GM18867 (cell line): ENCODE measurements at regions not wholly inside any gene's neighbourhood (a gene's known extent, or its start where the extent isn't known, plus 50 kb on each side); places are given as distances from the start of the nearest gene placed in this dataset.
A peak's percentile ranks its signal among the peaks of the same experiment; 100 is the strongest.

Experiments
- ATAC-seq: cut with Tn5 transposase; IDR thresholded peaks from one replicate; pipeline ENCODE4 v1.9.1; 2021; ENCODE audit warnings: mild to moderate bottlenecking, moderate library complexity; ENCODE audit not compliant: unreplicated experiment

DNA sequence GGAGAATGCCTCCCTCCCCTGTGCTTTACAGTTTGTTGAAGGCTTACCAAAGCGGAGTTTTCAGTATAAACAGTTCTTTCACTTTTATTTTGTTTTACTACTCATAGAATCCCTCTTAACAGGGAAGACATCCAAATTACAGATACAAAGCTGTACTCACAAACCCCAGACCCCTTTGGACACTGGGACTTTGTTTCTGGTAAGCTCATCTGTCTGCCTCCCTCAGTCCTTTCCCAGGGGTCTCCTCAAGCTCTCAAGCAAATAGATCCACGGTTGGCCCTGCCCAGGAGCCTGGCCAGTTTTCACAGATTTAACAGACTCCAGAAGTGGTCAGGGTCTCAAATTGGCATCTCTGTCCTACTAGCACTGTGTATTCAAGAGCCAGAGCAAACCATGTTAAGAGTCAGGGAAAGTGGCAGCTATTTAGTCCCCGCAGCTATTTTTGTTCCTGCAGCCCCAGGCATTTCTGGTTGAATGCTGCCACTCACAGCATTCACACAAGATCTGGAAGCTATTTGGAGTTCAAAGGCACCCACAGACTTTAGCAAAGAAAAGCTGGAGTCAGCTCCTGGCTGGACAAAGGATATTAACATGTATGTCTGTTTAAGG is 54.2 kb downstream of the TMEM100 start:
- ATAC-seq = no peak

DNA sequence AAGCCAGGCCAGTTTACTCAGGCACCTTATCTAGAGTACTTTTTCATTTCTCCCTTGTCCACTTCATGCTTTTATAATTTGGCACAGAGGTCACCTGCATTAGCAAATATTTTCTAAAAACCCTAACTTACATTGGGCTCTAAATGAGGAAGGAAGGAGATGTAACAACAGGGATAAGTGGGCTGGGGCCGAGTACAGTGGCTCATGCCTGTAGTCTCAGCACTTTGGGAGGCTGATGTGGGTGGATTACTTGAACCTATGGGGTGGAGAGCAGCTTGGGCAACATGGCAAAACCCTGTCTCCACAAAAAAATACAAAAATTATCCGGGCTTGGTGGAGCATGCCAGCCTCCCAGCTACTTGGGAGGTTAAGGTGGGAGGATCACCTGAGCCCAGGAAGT is 55.9 kb downstream of the TMEM100 start:
- no peak for ATAC-seq

- ATAC-seq = peak; percentile 94
Observed at GRCh38 chr17:55664287-55664686, 58.4 kb downstream of the TMEM100 start.

DNA sequence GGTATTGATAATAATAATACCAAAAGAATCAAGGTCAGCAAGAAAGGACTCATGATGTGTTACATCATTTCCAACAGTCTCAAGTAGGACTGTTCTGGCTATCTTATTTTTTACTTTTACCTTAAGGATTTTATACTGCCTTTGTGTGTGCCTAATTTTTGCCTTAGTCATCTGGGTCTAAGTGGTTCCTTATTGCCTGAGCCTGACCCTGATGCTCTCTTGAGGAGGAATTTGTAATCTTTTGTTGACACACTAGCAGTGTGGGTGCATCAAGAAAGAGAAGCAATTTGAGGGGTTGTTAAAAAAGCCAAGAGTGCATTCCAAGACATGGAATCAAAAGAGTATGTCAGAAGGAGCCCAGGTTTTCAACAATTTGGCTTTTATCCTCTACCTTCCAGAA is 59.3 kb downstream of the TMEM100 start:
- no peak for ATAC-seq

- no peak for ATAC-seq
Observed at GRCh38 chr17:55661963-55662834, 60.5 kb downstream of the TMEM100 start.

- ATAC-seq = no peak
Observed at GRCh38 chr17:55661256-55661758, 61.4 kb downstream of the TMEM100 start.

GRCh38 chr17:55660178-55660886 is 62.3 kb downstream of the TMEM100 start:
- no peak for ATAC-seq

- ATAC-seq = no peak
Observed at GRCh38 chr17:55659661-55660060, 63.0 kb downstream of the TMEM100 start.

DNA sequence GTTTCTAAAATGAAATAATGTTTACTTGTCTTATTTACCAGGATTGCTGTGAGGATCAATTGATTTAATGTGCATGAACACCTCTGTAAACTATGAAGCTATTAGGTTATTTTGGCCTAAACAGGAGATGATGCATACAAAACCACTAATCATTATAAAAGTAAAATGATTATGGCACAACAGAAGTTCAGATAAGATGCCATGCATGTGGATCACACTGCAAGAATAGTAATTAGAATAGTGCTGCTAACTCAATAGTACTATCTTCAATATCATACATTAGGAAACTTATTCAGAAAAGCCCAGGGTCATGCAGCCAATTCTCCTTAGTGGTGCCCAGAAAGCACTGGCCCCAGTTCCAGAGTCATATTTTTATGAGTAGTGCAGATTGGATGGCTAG is 66.9 kb downstream of the TMEM100 start:
- ATAC-seq = no peak

DNA sequence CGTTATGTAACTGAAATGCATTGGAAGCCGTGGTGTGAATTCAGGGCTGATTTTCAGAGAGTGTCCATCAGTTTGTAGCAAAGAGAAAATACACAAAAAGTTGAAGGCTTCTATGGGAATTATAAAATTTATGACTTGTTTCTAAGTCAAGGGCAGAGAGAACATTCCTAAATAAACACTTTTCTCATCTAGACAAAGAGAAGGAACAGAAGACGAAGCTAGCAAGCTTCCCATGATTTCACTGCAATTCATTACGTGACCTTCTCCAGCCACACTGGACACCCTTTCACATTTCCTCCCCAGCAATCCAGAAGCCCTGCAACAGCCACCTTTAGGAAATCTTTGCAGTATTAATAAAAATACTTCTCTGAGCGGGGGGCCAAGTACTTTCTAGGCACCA is 67.8 kb downstream of the TMEM100 start:
- no peak for ATAC-seq

GRCh38 chr17:55654022-55654421 is 68.6 kb downstream of the TMEM100 start:
- no peak for ATAC-seq

- ATAC-seq = no peak
Observed at GRCh38 chr17:55652825-55653224, 69.8 kb downstream of the TMEM100 start.

- no peak for ATAC-seq
Observed at GRCh38 chr17:55652114-55652823, 70.4 kb downstream of the TMEM100 start.

DNA sequence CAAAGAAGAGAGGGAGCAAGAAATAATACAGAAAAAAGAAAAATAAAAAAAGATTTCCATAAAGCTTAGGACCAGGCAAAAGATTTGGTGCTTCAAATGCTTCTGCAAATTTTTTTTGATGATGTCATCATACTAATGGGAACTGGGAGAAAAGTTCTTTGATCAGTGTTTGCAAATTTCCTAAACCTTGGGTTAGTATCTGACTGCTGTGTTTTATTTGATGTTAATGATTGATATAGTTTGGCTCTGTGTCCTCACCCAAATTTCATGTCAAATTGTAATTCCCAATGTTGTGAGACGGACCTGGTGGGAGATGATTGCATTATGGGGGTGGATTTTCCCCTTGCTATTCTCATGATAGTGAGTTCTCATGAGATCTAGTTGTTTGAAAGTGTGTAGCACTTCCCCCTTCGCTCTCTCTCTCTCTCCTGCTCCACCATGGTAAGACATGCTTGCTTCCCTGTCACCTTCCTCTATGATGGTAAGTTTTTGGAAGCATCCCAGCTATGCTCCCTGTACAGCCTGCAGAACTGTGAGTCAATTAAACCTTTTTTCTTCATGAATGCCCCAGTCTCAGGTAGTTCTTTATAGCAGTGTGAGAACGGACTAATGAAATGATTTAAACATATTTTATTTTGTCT is 72.6 kb downstream of the TMEM100 start:
- ATAC-seq = no peak

GRCh38 chr17:55648086-55648485 is 74.6 kb downstream of the TMEM100 start:
- ATAC-seq = no peak

DNA sequence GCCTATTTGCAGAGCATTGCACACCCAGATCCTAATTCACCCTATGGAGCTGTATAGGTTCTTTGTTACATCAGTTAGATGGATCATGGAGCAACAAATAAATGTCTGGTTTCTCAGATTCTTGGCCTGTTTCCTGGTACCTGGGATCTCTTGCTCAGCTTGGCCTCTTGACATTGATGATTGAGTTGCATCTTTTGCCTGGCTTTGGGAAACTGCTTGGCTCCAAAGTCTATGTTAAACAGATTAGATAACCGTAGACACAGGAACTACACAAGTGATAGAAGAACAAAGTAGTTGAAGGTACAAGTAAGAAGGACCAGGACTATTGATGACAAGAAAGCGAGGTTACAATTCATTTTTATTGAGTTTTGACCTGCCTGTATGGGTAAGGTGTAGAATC is 77.3 kb downstream of the TMEM100 start:
- no peak for ATAC-seq

GRCh38 chr17:55644346-55644745 is 78.3 kb downstream of the TMEM100 start:
- no peak for ATAC-seq

DNA sequence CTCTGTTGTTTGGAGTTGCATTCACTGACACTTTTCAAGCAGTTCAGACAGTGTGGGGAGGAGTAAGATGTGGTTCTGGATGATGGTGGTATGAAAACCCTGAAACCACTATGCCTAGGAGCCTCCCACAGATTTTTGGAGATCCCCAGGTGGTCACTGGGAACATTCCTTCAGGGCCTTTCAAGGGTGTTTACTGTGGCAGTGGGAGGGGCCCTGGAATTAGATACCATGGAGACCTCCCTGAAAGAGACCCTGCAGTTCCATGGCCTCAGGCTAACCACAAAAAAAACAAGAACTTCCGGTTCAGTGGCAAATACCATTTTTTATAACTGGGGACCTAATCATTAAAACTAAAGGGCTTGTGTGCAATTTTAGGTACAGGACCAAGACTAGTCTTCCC is 79.9 kb downstream of the TMEM100 start:
- no peak for ATAC-seq

DNA sequence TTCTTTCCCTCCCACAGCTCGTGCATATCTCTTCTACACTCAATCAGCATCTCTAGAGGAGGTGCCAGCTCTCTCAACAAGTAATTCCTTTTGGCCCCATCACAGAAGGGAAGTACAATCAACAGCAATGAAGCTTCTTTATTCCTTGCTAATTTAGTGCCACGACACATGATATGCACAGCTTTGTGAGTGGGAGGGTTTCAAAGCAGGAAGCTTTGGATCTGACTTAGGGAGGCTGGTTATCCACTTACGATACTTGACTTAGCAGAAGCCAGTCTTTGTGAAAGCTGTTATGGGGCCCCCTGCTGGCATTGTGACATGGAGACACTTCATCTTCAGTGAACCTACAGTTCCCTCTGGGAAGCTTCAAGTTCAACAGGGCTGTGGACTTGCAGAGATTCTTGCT is 81.0 kb downstream of the TMEM100 start:
- peak; percentile 71 for ATAC-seq

DNA sequence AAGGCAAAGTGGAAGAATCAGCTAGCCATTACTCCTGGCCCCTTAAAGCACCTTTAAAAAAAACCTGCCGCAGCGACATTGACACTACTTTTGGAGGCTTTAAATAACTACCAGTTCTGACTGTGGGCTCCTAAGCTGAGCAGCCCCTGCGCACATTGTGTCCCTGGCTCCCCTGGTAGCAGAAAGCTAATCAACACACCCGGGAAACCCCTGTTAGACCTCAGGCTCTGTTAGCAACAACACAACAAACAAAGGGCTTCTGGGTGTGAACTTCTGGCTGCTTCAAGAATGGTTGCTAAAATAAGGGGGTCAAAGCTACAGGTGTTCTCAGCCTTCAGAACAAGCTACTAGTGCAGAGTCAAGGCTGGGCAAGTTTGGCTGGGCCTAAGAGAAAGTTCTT is 83.6 kb downstream of the TMEM100 start:
- no peak for ATAC-seq
